Heart left ventricle (tissue), 13 donors: ENCODE measurements at regions not wholly inside any gene's neighbourhood (a gene's known extent, or its start where the extent isn't known, plus 50 kb on each side); places are given as distances from the start of the nearest gene placed in this dataset.

Experiments used
- CTCF ChIP-seq, 12 donors: fragments of 200-600 bp; sonication (generic) in 4 of 12; IDR thresholded peaks; one replicate each; pipeline versions ENCODE4 v1.5.0 to v1.8.0; 2018 to 2022; ENCODE audit warnings: antibody characterized with exemption in 12 of 12, mild to moderate bottlenecking in 5 of 12
- POLR2A ChIP-seq, 2 donors: fragments of 450-650 bp; IDR thresholded peaks; one replicate each; pipeline ENCODE4 v1.6.1; 2017; ENCODE audit warnings: antibody characterized with exemption in 2 of 2, mild to moderate bottlenecking in 2 of 2, moderate library complexity in 2 of 2
- donor health status: ischemic (EF 13 %, LVEDD 7.1; RV severe dilation, severe dysfunction).
- donor health status: DM: no; HTN: yes; CAD: no.
- donor health status: DM: no; HTN: no; CAD: no.
- donor health status: ischemic (EF 25% LVEDD 6.9; RV normal size, moderate dysfunction).
- donor health status: ischemic (EF 25% LVEDD 5.7; RV mildly dilated, moderate dysfunction).
- donor health status: ischemic (EF 35%, LVEDD 5.7; RV mildly dilated, moderate dysfunction).
- donor health status: nonischemic (EF 11% LVEDD 7.7; RV severe dilation, severe dysfunction).
- donor health status: DM: yes; HTN: yes; CAD: no.
- donor health status: PGD.
- donor health status: ischemic (EF 29% LVEDD 5.4; RV normal size, mild dysfunction).
- donor health status: nonischemic (EF 23%, LVEDD 6.1; RV moderate dilation, normal function).

GRCh38 chr3:194251007-194251406 lies 100.1 kb downstream of the CPN2 start:
- TF ChIP-seq CTCF (IDR thresholded peaks at IDR 0.05): no peak
- TF ChIP-seq POLR2A (IDR thresholded peaks at IDR 0.05): no peak
